H1 (cell line): ENCODE measurements at regions not wholly inside any gene's neighbourhood (a gene's known extent, or its start where the extent isn't known, plus 50 kb on each side); places are given as distances from the start of the nearest gene placed in this dataset.
A peak's percentile ranks its signal among the peaks of the same experiment; 100 is the strongest.

Source experiments
- CTCF ChIA-PET: fragments of 300-600 bp; sonication (Branson Sonifier 250); formaldehyde crosslinking; loops from one replicate; lab custom pipeline; 2021; ENCODE audit not compliant: partially characterized antibody; lab: Charles Lee
- POLR2A ChIA-PET: fragments of 300-600 bp; sonication (Branson Sonifier 250); formaldehyde crosslinking; loops from one replicate; lab custom pipeline; 2021; ENCODE audit warnings: inconsistent platforms; ENCODE audit not compliant: partially characterized antibody; lab: Charles Lee
- DNase-seq, 2 experiments: peaks; one replicate each; pipeline versions ENCODE4 v3.0.0 to v3.0.0-alpha.2; 2010 to 2022; ENCODE audit warnings: low spot score in 2 of 2, low read depth in 1 of 2, mixed read lengths in 1 of 2
- FAIRE-seq: peaks from 2 replicates; lab custom pipeline; 2011; peaks lifted over from hg19 to GRCh38; lab: Jason Lieb, UNC
- H2AFZ ChIP-seq: 2 replicates; pipeline ENCODE4 v1.8.1; 2012; ENCODE audit warnings: low read length, inconsistent platforms
- H2AK5ac ChIP-seq: 2 replicates; pipeline ENCODE4 v1.6.1; 2013; ENCODE audit warnings: low read depth, low read length
- H2BK120ac ChIP-seq: replicated peaks from 2 replicates; pipeline ENCODE3; 2013; ENCODE audit warnings: low read depth, low read length, inconsistent platforms
- H2BK12ac ChIP-seq: 2 replicates; pipeline ENCODE4 v1.6.1; 2013; ENCODE audit warnings: low read depth, low read length
- H2BK15ac ChIP-seq: 2 replicates; pipeline ENCODE4 v1.6.1; 2013; ENCODE audit warnings: low read length
- H2BK20ac ChIP-seq: 2 replicates; pipeline ENCODE4 v1.6.1; 2013; ENCODE audit warnings: low read length
- H2BK5ac ChIP-seq: 2 replicates; pipeline ENCODE4 v1.6.1; 2013; ENCODE audit warnings: low read depth, low read length
- H3K14ac ChIP-seq: 2 replicates; pipeline ENCODE4 v1.6.1; 2013; ENCODE audit warnings: inconsistent platforms; ENCODE audit not compliant: insufficient read length
- H3K18ac ChIP-seq: 2 replicates; pipeline ENCODE4 v1.6.1; 2013; ENCODE audit warnings: low read length; ENCODE audit errors: extremely low read depth
- H3K23ac ChIP-seq: 2 replicates; pipeline ENCODE4 v1.6.1; 2013; ENCODE audit warnings: inconsistent platforms; ENCODE audit not compliant: insufficient read length
- H3K23me2 ChIP-seq: 2 replicates; pipeline ENCODE4 v1.6.1; 2013; ENCODE audit warnings: low read depth, low read length
- H3K27ac ChIP-seq: 2 replicates; pipeline ENCODE4 v1.6.1; 2011; ENCODE audit warnings: low read depth, low read length, inconsistent platforms
- H3K27me3 ChIP-seq, 4 experiments: replicated peaks in 1 of 4; 1 replicate in 1 of 4; 2 replicates in 3 of 4; pipeline versions ENCODE4 v1.6.1 to v1.8.1; 2011 to 2013; ENCODE audit warnings: low read length in 3 of 4, mild to moderate bottlenecking in 3 of 4, inconsistent platforms in 2 of 4, mixed read lengths in 2 of 4, moderate library complexity in 1 of 4; ENCODE audit not compliant: control insufficient read depth in 3 of 4, insufficient read depth in 3 of 4; ENCODE audit errors: extremely low read depth in 1 of 4
- H3K36me3 ChIP-seq, 4 experiments: 2 replicates each; pipeline versions ENCODE4 v1.6.1 to v1.8.1; 2011 to 2013; ENCODE audit warnings: mild to moderate bottlenecking in 4 of 4, low read length in 3 of 4, moderate library complexity in 2 of 4, control low read depth in 1 of 4, inconsistent platforms in 1 of 4; ENCODE audit not compliant: insufficient read depth in 4 of 4, control insufficient read depth in 2 of 4
- H3K4ac ChIP-seq: replicated peaks from 2 replicates; pipeline ENCODE3; 2013; ENCODE audit warnings: low read length, low read depth, mixed read lengths, inconsistent platforms; ENCODE audit not compliant: insufficient read length
- H3K4me1 ChIP-seq, 4 experiments: replicated peaks in 1 of 4; 1 replicate in 1 of 4; 2 replicates in 3 of 4; pipeline versions ENCODE4 v1.6.1 to v1.8.1; 2011 to 2013; ENCODE audit warnings: low read length in 3 of 4, inconsistent platforms in 2 of 4, mixed read lengths in 1 of 4; ENCODE audit not compliant: insufficient read depth in 4 of 4, control insufficient read depth in 3 of 4
- H3K4me2 ChIP-seq, 2 experiments: 2 replicates each; pipeline versions ENCODE4 v1.6.1 to v1.8.1; 2011 to 2013; ENCODE audit warnings: low read depth in 2 of 2, low read length in 2 of 2, control low read depth in 1 of 2, inconsistent platforms in 1 of 2, mild to moderate bottlenecking in 1 of 2; ENCODE audit not compliant: insufficient read depth in 1 of 2
- H3K4me3 ChIP-seq, 4 experiments: fragments of 200-600, 300-600 bp in 1 of 4; sonication (generic), shearing (Covaris generic), sonication (Bioruptor Twin) in 1 of 4; 2 replicates each; pipeline versions ENCODE4 v1.5.1 to v1.8.1; 2011 to 2016; ENCODE audit warnings: low read length in 4 of 4, low read depth in 3 of 4, control low read depth in 2 of 4, inconsistent platforms in 2 of 4, mild to moderate bottlenecking in 2 of 4, mixed read lengths in 1 of 4, moderate library complexity in 1 of 4; ENCODE audit not compliant: insufficient read depth in 2 of 4; ENCODE audit errors: extremely low read depth in 1 of 4
- H3K56ac ChIP-seq: replicated peaks from 2 replicates; pipeline ENCODE3; 2013; ENCODE audit warnings: low read depth, mild to moderate bottlenecking, mixed read lengths, low read length, inconsistent platforms; ENCODE audit not compliant: insufficient read length
- H3K79me1 ChIP-seq: 2 replicates; pipeline ENCODE4 v1.6.1; 2013; ENCODE audit warnings: low read depth, low read length, control low read depth
- H3K79me2 ChIP-seq, 2 experiments: 2 replicates each; pipeline versions ENCODE4 v1.6.1 to v1.8.1; 2012 to 2013; ENCODE audit warnings: low read length in 2 of 2, mild to moderate bottlenecking in 2 of 2, inconsistent platforms in 1 of 2; ENCODE audit not compliant: insufficient read depth in 2 of 2, control insufficient read depth in 1 of 2
- H3K9ac ChIP-seq, 4 experiments: replicated peaks in 1 of 4; 1 replicate in 1 of 4; 2 replicates in 3 of 4; pipeline versions ENCODE4 v1.6.1 to v1.8.1; 2011 to 2013; ENCODE audit warnings: low read depth in 3 of 4, low read length in 3 of 4, control low read depth in 2 of 4, mild to moderate bottlenecking in 2 of 4, moderate library complexity in 2 of 4, inconsistent platforms in 1 of 4; ENCODE audit errors: extremely low read depth in 1 of 4
- H3K9me3 ChIP-seq, 2 experiments: 2 replicates each; pipeline versions ENCODE4 v1.6.1 to v1.8.1; 2012 to 2013; ENCODE audit warnings: mild to moderate bottlenecking in 2 of 2, moderate library complexity in 2 of 2, control low read depth in 1 of 2, inconsistent platforms in 1 of 2, low read depth in 1 of 2, low read length in 1 of 2, mixed read lengths in 1 of 2; ENCODE audit not compliant: insufficient read depth in 2 of 2
- H4K20me1 ChIP-seq, 2 experiments: replicated peaks in 1 of 2; 2 replicates each; pipeline versions ENCODE3 to v1.8.1; 2011 to 2013; ENCODE audit warnings: inconsistent platforms in 2 of 2, low read length in 2 of 2, mild to moderate bottlenecking in 1 of 2; ENCODE audit not compliant: insufficient read depth in 2 of 2, control insufficient read depth in 1 of 2
- H4K5ac ChIP-seq: 2 replicates; pipeline ENCODE4 v1.6.1; 2013; ENCODE audit warnings: low read length, low read depth, mixed read lengths, inconsistent platforms; ENCODE audit not compliant: insufficient read length
- H4K8ac ChIP-seq: 2 replicates; pipeline ENCODE4 v1.8.0; 2013; ENCODE audit warnings: mild to moderate bottlenecking, moderate library complexity, low read length, inconsistent platforms; ENCODE audit not compliant: insufficient read depth; ENCODE audit errors: extremely low read depth
- H4K91ac ChIP-seq: replicated peaks from 2 replicates; pipeline ENCODE3; 2013; ENCODE audit warnings: low read length, mixed read lengths, inconsistent platforms; ENCODE audit not compliant: insufficient read length
- ASH2L ChIP-seq: fragments of 200-600, 300-600 bp; sonication (generic); IDR thresholded peaks from one replicate; pipeline ENCODE4 v1.7.1; 2017; ENCODE audit warnings: low read length
- CBX5 ChIP-seq: fragments of 300-800, 300-1000 bp; sonication (generic); IDR thresholded peaks from 2 replicates; pipeline ENCODE4 v1.7.1; 2016; ENCODE audit warnings: antibody characterized with exemption, low read length, low read depth
- EZH2 ChIP-seq: fragments of 200-600 bp; sonication (generic); IDR thresholded peaks from 2 replicates; pipeline ENCODE4 v1.7.1; 2012; ENCODE audit warnings: low read depth, mild to moderate bottlenecking, moderate library complexity, low read length, inconsistent platforms; ENCODE audit not compliant: severe bottlenecking
- HDAC6 ChIP-seq: IDR thresholded peaks from one replicate; pipeline ENCODE4 v1.7.1; 2012; ENCODE audit warnings: low read depth, mild to moderate bottlenecking, inconsistent platforms, low read length, moderate library complexity
- JUND ChIP-seq: IDR thresholded peaks from 2 replicates; pipeline ENCODE4 v1.6.1; 2011; ENCODE audit warnings: mild to moderate bottlenecking, improper control_type of control experiment, low read length
- KDM1A ChIP-seq: fragments of 200-600, 300-600 bp; sonication (generic); IDR thresholded peaks from 2 replicates; pipeline ENCODE4 v1.7.1; 2016; ENCODE audit warnings: mild to moderate bottlenecking, low read length, borderline replicate concordance
- MAFK ChIP-seq: IDR thresholded peaks from 2 replicates; pipeline ENCODE4 v1.6.1; 2012; ENCODE audit warnings: low read depth, mild to moderate bottlenecking, improper control_type of control experiment, low read length
- PHF8 ChIP-seq: fragments of 200-600 bp; sonication (generic); conservative IDR thresholded peaks from 2 replicates; pipeline ENCODE4 v1.7.1; 2012; ENCODE audit warnings: low read depth, mild to moderate bottlenecking, inconsistent platforms, low read length, moderate library complexity
- RFX5 ChIP-seq: IDR thresholded peaks from 2 replicates; pipeline ENCODE4 v1.6.1; 2011; ENCODE audit warnings: low read depth, low read length, improper control_type of control experiment, borderline replicate concordance
- SAP30 ChIP-seq: fragments of 300-600 bp; sonication (generic); IDR thresholded peaks from 2 replicates; pipeline ENCODE4 v1.7.1; 2012; ENCODE audit warnings: low read length, moderate library complexity, mild to moderate bottlenecking, inconsistent platforms; ENCODE audit not compliant: insufficient read depth, insufficient replicate concordance
- SIX5 ChIP-seq: IDR thresholded peaks from 2 replicates; pipeline ENCODE4 v1.6.1; 2011; ENCODE audit warnings: mild to moderate bottlenecking, low read depth, low read length
- SP1 ChIP-seq: IDR thresholded peaks from 2 replicates; pipeline ENCODE4 v1.6.1; 2011; ENCODE audit warnings: low read depth, low read length
- SP4 ChIP-seq: IDR thresholded peaks from 2 replicates; pipeline ENCODE4 v1.6.1; 2012; ENCODE audit warnings: low read length, inconsistent platforms
- SUZ12 ChIP-seq: fragments of 200-600 bp; sonication (generic); IDR thresholded peaks from 2 replicates; pipeline ENCODE4 v1.6.1; 2012; ENCODE audit warnings: mild to moderate bottlenecking, inconsistent platforms, low read length, moderate library complexity, mixed read lengths
- TAF1 ChIP-seq: IDR thresholded peaks from 2 replicates; pipeline ENCODE4 v1.6.1; 2011; ENCODE audit warnings: mild to moderate bottlenecking, low read depth, low read length
- TAF7 ChIP-seq: optimal IDR thresholded peaks from 2 replicates; pipeline ENCODE3; 2011; ENCODE audit warnings: low read depth, mild to moderate bottlenecking, inconsistent platforms, low read length, moderate library complexity, borderline replicate concordance
- YY1 ChIP-seq: IDR thresholded peaks from 2 replicates; pipeline ENCODE4 v1.6.1; 2011; ENCODE audit warnings: low read depth, mild to moderate bottlenecking, low read length
- WGBS, 2 experiments: shearing (Covaris generic) in 1 of 2; methylation state at CpG; one replicate each; pipeline versions ENCODE4 v1.1.6 to v1.1.7; 2013 to 2015; ENCODE audit warnings: low lambda C conversion rate in 2 of 2, mixed read lengths in 2 of 2, inconsistent platforms in 1 of 2, low coverage in 1 of 2, missing lambda C conversion rate in 1 of 2; ENCODE audit not compliant: insufficient replicate concordance in 2 of 2, insufficient coverage in 1 of 2, insufficient read length in 1 of 2; ENCODE audit errors: extremely low coverage in 1 of 2, missing lambda C conversion rate in 1 of 2; 5-methylcytosine and 5-hydroxymethylcytosine counted together

GRCh38 chr16:59759296-59759695, 1025.2 kb upstream of the GOT2 start:
- no peak overlapping the region for H2BK120ac ChIP-seq
- no peaks in the 10 kb centered on the region for H3K27me3 ChIP-seq
- H2AFZ ChIP-seq: no peak overlapping the region
- no peak overlapping the region for H3K4me3 ChIP-seq
- H2BK12ac ChIP-seq: no peak overlapping the region
- no peak overlapping the region for H2AK5ac ChIP-seq
- no peaks in the 10 kb centered on the region for H3K79me1 ChIP-seq
- H3K27ac ChIP-seq: no peak overlapping the region
- H3K4ac ChIP-seq: no peak overlapping the region
- no peak overlapping the region for H4K8ac ChIP-seq
- 94% methylated on average over 3 of the region's 3 CpGs; no CpG with 5 or more reads in 1 of the 2 experiments for WGBS, 2 experiments
- FAIRE-seq (no peak), DNase-seq (no peak)
- no peak overlapping the region for H3K4me2 ChIP-seq
- H3K9ac ChIP-seq: no peak overlapping the region
- no peak overlapping the region for H3K14ac ChIP-seq
- ChIA-PET CTCF (no interaction called here), POLR2A (no interaction called here)
- H3K23ac ChIP-seq: peak overlapping the region; percentile 83
- no peaks in the 10 kb centered on the region for H3K79me2 ChIP-seq
- H3K23me2 ChIP-seq: no peaks in the 10 kb centered on the region
- no peaks in the 10 kb centered on the region for H3K9me3 ChIP-seq
- H3K4me1 ChIP-seq: peaks cover 0 to 4% (median 0%) of the 10 kb centered on the region in 4 experiments; a peak in 1 of 7 replicates
- no peak overlapping the region for H2BK20ac ChIP-seq
- no peak overlapping the region for H3K56ac ChIP-seq
- no peak overlapping the region for H4K91ac ChIP-seq
- no peaks in the 10 kb centered on the region for H4K20me1 ChIP-seq
- H3K36me3 ChIP-seq: no peaks in the 10 kb centered on the region
- no peak overlapping the region for H2BK5ac ChIP-seq
- H3K18ac ChIP-seq: no peak overlapping the region
- no peak overlapping the region for H4K5ac ChIP-seq
- no peak overlapping the region for H2BK15ac ChIP-seq
- no peak for TF ChIP-seq SP4
- no peak for TF ChIP-seq EZH2
- TF ChIP-seq SAP30: no peak
- TF ChIP-seq JUND: no peak
- TF ChIP-seq MAFK: no peak
- no peak for TF ChIP-seq ASH2L
- no peak for TF ChIP-seq SP1
- no peak for TF ChIP-seq TAF1
- no peak for TF ChIP-seq PHF8
- no peak for TF ChIP-seq KDM1A
- TF ChIP-seq HDAC6: no peak
- no peak for TF ChIP-seq CBX5
- TF ChIP-seq SIX5: no peak
- TF ChIP-seq RFX5: no peak
- TF ChIP-seq YY1: no peak
- no peak for TF ChIP-seq TAF7
- no peak for TF ChIP-seq SUZ12
